Neuronal stem cell (in vitro differentiated cells): ENCODE measurements at regions not wholly inside any gene's neighbourhood (a gene's known extent, or its start where the extent isn't known, plus 50 kb on each side); places are given as distances from the start of the nearest gene placed in this dataset.

Source experiments
- DNase-seq: peaks from one replicate; pipeline ENCODE4 v3.0.0-alpha.2; 2013; ENCODE audit warnings: low spot score
- H2AFZ ChIP-seq: one replicate; pipeline ENCODE4 v1.6.1; 2013; ENCODE audit warnings: mild to moderate bottlenecking, low read length, inconsistent platforms
- H2AK5ac ChIP-seq: 2 replicates; pipeline ENCODE4 v1.6.1; 2013; ENCODE audit warnings: low read depth, mild to moderate bottlenecking, inconsistent platforms, low read length, moderate library complexity, mixed read lengths
- H2BK120ac ChIP-seq: 2 replicates; pipeline ENCODE4 v1.6.1; 2013; ENCODE audit warnings: low read depth, mild to moderate bottlenecking, inconsistent platforms, low read length, moderate library complexity, mixed read lengths
- H2BK12ac ChIP-seq: one replicate; pipeline ENCODE4 v1.6.1; 2013; ENCODE audit warnings: low read length, inconsistent platforms
- H2BK15ac ChIP-seq: 2 replicates; pipeline ENCODE4 v1.6.1; 2013; ENCODE audit warnings: mild to moderate bottlenecking, low read length, inconsistent platforms, mixed read lengths
- H2BK5ac ChIP-seq: one replicate; pipeline ENCODE4 v1.6.1; 2013; ENCODE audit warnings: inconsistent platforms, mild to moderate bottlenecking, low read length, moderate library complexity
- H3K14ac ChIP-seq: one replicate; pipeline ENCODE4 v1.6.1; 2013; ENCODE audit warnings: low read length, inconsistent platforms
- H3K18ac ChIP-seq: 2 replicates; pipeline ENCODE4 v1.6.1; 2013; ENCODE audit warnings: low read length, inconsistent platforms
- H3K23ac ChIP-seq: 2 replicates; pipeline ENCODE4 v1.6.1; 2013; ENCODE audit warnings: low read depth, mild to moderate bottlenecking, mixed read lengths, low read length, inconsistent platforms; ENCODE audit not compliant: poor library complexity
- H3K27ac ChIP-seq: replicated peaks from 3 replicates; pipeline ENCODE4 v1.5.1; 2013; ENCODE audit warnings: low read length, inconsistent platforms
- H3K27me3 ChIP-seq, 3 experiments: 2 replicates each; pipeline ENCODE4 v1.6.1; 2013; ENCODE audit warnings: low read length in 3 of 3, mild to moderate bottlenecking in 2 of 3, inconsistent platforms in 1 of 3, low read depth in 1 of 3, mixed read lengths in 1 of 3, moderate library complexity in 1 of 3; ENCODE audit not compliant: control insufficient read depth in 3 of 3, insufficient read depth in 3 of 3
- H3K36me3 ChIP-seq, 2 donors: replicated peaks in 1 of 2; 2 replicates each; pipeline ENCODE4 v1.6.1; 2013; ENCODE audit warnings: low read length in 2 of 2; ENCODE audit not compliant: control insufficient read depth in 2 of 2, insufficient read depth in 2 of 2
- H3K4ac ChIP-seq: 2 replicates; pipeline ENCODE4 v1.6.1; 2013; ENCODE audit warnings: inconsistent platforms, mild to moderate bottlenecking, low read length, moderate library complexity
- H3K4me1 ChIP-seq, 2 donors: 1 replicate in 1 of 2; 2 replicates in 1 of 2; pipeline ENCODE4 v1.6.1; 2013; ENCODE audit warnings: low read length in 2 of 2, low read depth in 1 of 2; ENCODE audit not compliant: control insufficient read depth in 2 of 2, insufficient read depth in 1 of 2
- H3K4me2 ChIP-seq: one replicate; pipeline ENCODE4 v1.6.1; 2013; ENCODE audit warnings: mild to moderate bottlenecking, low read length, inconsistent platforms; ENCODE audit not compliant: insufficient read depth, poor library complexity, severe bottlenecking
- H3K4me3 ChIP-seq, 2 donors: 2 replicates each; pipeline ENCODE4 v1.5.1; 2013; ENCODE audit warnings: low read length in 2 of 2, mild to moderate bottlenecking in 2 of 2, inconsistent platforms in 1 of 2, moderate library complexity in 1 of 2
- H3K79me1 ChIP-seq: one replicate; pipeline ENCODE4 v1.6.1; 2013; ENCODE audit warnings: low read depth, mild to moderate bottlenecking, inconsistent platforms, low read length, moderate library complexity
- H3K9ac ChIP-seq: one replicate; pipeline ENCODE4 v1.6.1; 2013; ENCODE audit warnings: mild to moderate bottlenecking, low read depth, low read length, inconsistent platforms; ENCODE audit not compliant: poor library complexity
- H3K9me3 ChIP-seq, 2 donors: replicated peaks in 1 of 2; 2 replicates each; pipeline versions ENCODE3 to v1.6.1; 2013; ENCODE audit warnings: low read length in 2 of 2, mild to moderate bottlenecking in 2 of 2, inconsistent platforms in 1 of 2, low read depth in 1 of 2, mixed read lengths in 1 of 2, moderate library complexity in 1 of 2; ENCODE audit not compliant: control insufficient read depth in 2 of 2, insufficient read depth in 1 of 2
- H4K8ac ChIP-seq: one replicate; pipeline ENCODE4 v1.6.1; 2013; ENCODE audit warnings: low read depth, mild to moderate bottlenecking, inconsistent platforms, low read length, moderate library complexity
- H4K91ac ChIP-seq: one replicate; pipeline ENCODE4 v1.6.1; 2013; ENCODE audit warnings: low read length, low read depth, mild to moderate bottlenecking, inconsistent platforms; ENCODE audit not compliant: poor library complexity
- WGBS, 2 donors: extraction: QIAGEN DNeasy Blood & Tissue Kit; methylation state at CpG; one replicate each; pipeline ENCODE4 v1.1.7; 2013; ENCODE audit warnings: missing lambda C conversion rate in 2 of 2, mixed read lengths in 1 of 2; ENCODE audit not compliant: insufficient read length in 2 of 2, insufficient replicate concordance in 1 of 2; ENCODE audit errors: extremely low coverage in 2 of 2; 5-methylcytosine and 5-hydroxymethylcytosine counted together

DNA sequence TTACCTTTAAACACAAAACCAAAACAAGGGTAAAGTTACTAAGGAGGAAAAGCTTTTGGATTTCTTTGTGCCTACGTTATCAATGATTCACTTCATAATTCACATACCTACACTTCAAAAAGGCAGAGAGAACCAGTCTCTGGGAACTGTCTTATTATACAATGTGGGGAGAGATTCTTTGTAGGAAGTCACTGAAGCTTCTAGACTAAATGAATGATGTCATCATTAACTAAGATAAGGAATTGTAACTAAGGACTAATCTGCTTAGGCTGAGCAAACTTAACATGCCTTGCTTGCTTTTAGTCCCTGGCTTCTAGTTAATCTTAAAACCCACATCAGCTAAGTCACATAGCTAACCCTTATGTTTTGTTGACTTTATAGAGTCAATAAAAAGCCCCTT lies 771.2 kb downstream of the NXPH1 start:
- no peak overlapping the region for H2AK5ac ChIP-seq
- no peak overlapping the region for H3K9ac ChIP-seq
- no peak overlapping the region for H2BK5ac ChIP-seq
- H2BK12ac ChIP-seq: no peak overlapping the region
- H3K4me3 ChIP-seq: no peak overlapping the region
- DNase-seq: no peak
- H3K4me1 ChIP-seq: peaks cover 0 to 4% of the 10 kb centered on the region in 2 donors
- no peak overlapping the region for H3K27ac ChIP-seq
- no peak overlapping the region for H2BK120ac ChIP-seq
- H3K4ac ChIP-seq: no peak overlapping the region
- H3K4me2 ChIP-seq: no peak overlapping the region
- WGBS, 2 donors: no CpG with 5 or more reads among the region's 1 CpG
- H3K27me3 ChIP-seq: no peaks in the 10 kb centered on the region
- no peak overlapping the region for H2AFZ ChIP-seq
- no peaks in the 10 kb centered on the region for H3K9me3 ChIP-seq
- no peak overlapping the region for H4K91ac ChIP-seq
- no peaks in the 10 kb centered on the region for H3K79me1 ChIP-seq
- H3K23ac ChIP-seq: no peak overlapping the region
- H3K18ac ChIP-seq: no peak overlapping the region
- no peak overlapping the region for H4K8ac ChIP-seq
- no peak overlapping the region for H3K14ac ChIP-seq
- H2BK15ac ChIP-seq: no peak overlapping the region
- no peaks in the 10 kb centered on the region for H3K36me3 ChIP-seq

DNA sequence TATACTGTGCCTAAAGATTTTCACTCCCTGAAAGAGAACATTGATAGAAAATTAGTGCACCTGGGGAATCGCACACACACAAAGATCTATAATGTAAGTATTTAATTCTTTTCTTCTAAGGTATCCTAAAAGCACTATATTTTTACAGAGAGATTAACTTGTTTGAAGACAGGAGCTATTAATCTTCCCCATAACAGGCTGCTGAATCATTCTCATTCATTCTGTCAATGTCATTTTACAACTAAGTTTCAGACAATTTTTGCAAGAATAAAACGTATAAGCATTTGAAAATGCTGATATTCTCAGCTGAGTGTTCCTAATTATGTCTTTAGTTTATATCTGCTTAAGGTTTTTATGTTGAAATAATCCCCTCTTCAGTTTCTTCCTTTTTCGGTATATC lies 776.7 kb downstream of the NXPH1 start:
- Histone ChIP-seq H4K8ac (no peak overlapping the region), H3K79me1 (no peaks in the 10 kb centered on the region), H3K23ac (no peak overlapping the region), H3K4ac (no peak overlapping the region), H2AK5ac (no peak overlapping the region), H2BK15ac (no peak overlapping the region), H3K27me3 (no peaks in the 10 kb centered on the region), H3K4me3 (no peak overlapping the region), H2BK12ac (no peak overlapping the region), H3K9ac (no peak overlapping the region), H3K4me1 (no peaks in the 10 kb centered on the region), H4K91ac (no peak overlapping the region), H3K36me3 (no peaks in the 10 kb centered on the region), H3K14ac (no peak overlapping the region), H2AFZ (no peak overlapping the region), H3K18ac (no peak overlapping the region), H3K9me3 (no peaks in the 10 kb centered on the region), H3K27ac (no peak overlapping the region), H2BK5ac (no peak overlapping the region), H3K4me2 (no peak overlapping the region), H2BK120ac (no peak overlapping the region)
- DNase-seq: no peak
- no CpG with 5 or more reads among the region's 3 CpGs for WGBS, 2 donors

DNA sequence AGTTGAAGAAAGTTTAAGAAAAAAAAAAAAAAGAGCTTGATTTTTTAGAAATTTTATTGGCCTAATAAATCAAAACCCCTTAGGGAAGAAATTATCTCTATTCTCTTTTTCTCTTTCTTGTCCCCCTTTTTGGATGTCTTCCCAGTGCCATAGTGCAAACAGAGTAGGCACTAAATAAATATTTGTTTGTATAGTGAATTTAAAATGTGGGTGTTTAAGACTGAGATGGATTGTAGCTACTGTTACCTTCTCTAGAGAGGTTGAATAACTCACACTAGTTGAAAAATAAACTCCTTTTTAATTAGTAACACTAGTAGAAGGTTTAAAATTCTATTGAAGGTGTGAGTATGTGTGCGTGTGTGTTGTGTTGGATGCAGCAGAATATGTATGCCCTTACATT lies 783.8 kb downstream of the NXPH1 start:
- H3K27ac ChIP-seq: no peak overlapping the region
- no peak for DNase-seq
- H3K27me3 ChIP-seq: no peaks in the 10 kb centered on the region
- H2AFZ ChIP-seq: no peak overlapping the region
- H3K4me1 ChIP-seq: no peaks in the 10 kb centered on the region
- no peak overlapping the region for H2BK120ac ChIP-seq
- no peak overlapping the region for H2BK5ac ChIP-seq
- no peaks in the 10 kb centered on the region for H3K79me1 ChIP-seq
- H3K4me3 ChIP-seq: no peak overlapping the region
- H2AK5ac ChIP-seq: no peak overlapping the region
- H3K9me3 ChIP-seq: no peaks in the 10 kb centered on the region
- no peak overlapping the region for H4K91ac ChIP-seq
- H4K8ac ChIP-seq: no peak overlapping the region
- no peak overlapping the region for H3K4ac ChIP-seq
- no peak overlapping the region for H3K4me2 ChIP-seq
- no peak overlapping the region for H2BK12ac ChIP-seq
- H3K14ac ChIP-seq: no peak overlapping the region
- H3K36me3 ChIP-seq: no peaks in the 10 kb centered on the region
- H3K18ac ChIP-seq: no peak overlapping the region
- H2BK15ac ChIP-seq: no peak overlapping the region
- no peak overlapping the region for H3K23ac ChIP-seq
- WGBS, 2 donors: no CpG with 5 or more reads among the region's 1 CpG
- no peak overlapping the region for H3K9ac ChIP-seq

DNA sequence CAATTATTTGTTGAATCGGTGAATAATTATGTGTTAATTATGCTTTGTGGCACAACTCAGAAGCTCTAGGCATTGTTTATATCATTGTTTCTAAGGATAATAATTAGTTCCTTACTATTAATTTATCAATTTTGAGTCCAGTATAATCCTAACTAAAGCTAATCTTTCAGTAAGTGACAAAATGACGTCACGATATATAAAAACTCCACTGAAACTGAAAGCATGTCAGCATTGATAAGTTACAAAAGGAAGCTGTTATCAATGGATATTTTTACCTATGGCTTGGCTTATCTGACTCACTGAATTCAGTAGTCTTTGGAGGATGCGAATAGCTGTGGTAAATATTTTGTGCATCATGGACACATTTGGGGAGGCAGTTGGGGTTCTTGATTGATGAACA lies 793.1 kb downstream of the NXPH1 start:
- Histone ChIP-seq H3K36me3 (no peaks in the 10 kb centered on the region), H4K8ac (no peak overlapping the region), H3K79me1 (no peaks in the 10 kb centered on the region), H3K4me1 (no peaks in the 10 kb centered on the region), H2BK120ac (no peak overlapping the region), H3K4me2 (no peak overlapping the region), H3K18ac (no peak overlapping the region), H2BK15ac (no peak overlapping the region), H3K4ac (no peak overlapping the region), H3K9ac (no peak overlapping the region), H3K27ac (no peak overlapping the region), H3K23ac (no peak overlapping the region), H3K9me3 (peaks cover 0 to 1% of the 10 kb centered on the region in 2 donors), H2BK12ac (no peak overlapping the region), H4K91ac (no peak overlapping the region), H3K4me3 (no peak overlapping the region), H3K27me3 (no peaks in the 10 kb centered on the region), H2AFZ (no peak overlapping the region), H2AK5ac (no peak overlapping the region), H2BK5ac (no peak overlapping the region), H3K14ac (no peak overlapping the region)
- no CpG with 5 or more reads among the region's 4 CpGs for WGBS, 2 donors
- DNase-seq: no peak
